H9 (cell line): ENCODE measurements at regions not wholly inside any gene's neighbourhood (a gene's known extent, or its start where the extent isn't known, plus 50 kb on each side); places are given as distances from the start of the nearest gene placed in this dataset.

Source experiments
- DNase-seq: peaks from one replicate; pipeline ENCODE4 v3.0.0-alpha.2; 2017
- H2AFZ ChIP-seq: one replicate; pipeline ENCODE4 v1.6.1; 2013; ENCODE audit warnings: mild to moderate bottlenecking, low read length, control low read depth, moderate library complexity
- H2AK5ac ChIP-seq: 2 replicates; pipeline ENCODE4 v1.6.1; 2013; ENCODE audit warnings: low read length, control low read depth, mixed read lengths; ENCODE audit not compliant: insufficient read length
- H2BK120ac ChIP-seq: one replicate; pipeline ENCODE4 v1.6.1; 2013; ENCODE audit warnings: low read depth, mild to moderate bottlenecking, low read length, control low read depth, inconsistent platforms; ENCODE audit not compliant: poor library complexity, severe bottlenecking
- H2BK12ac ChIP-seq: 2 replicates; pipeline ENCODE4 v1.6.1; 2013; ENCODE audit warnings: low read length, control low read depth, mixed read lengths, low read depth; ENCODE audit not compliant: insufficient read length
- H2BK15ac ChIP-seq: 2 replicates; pipeline ENCODE4 v1.6.1; 2013; ENCODE audit warnings: low read depth, low read length, control low read depth
- H2BK20ac ChIP-seq: one replicate; pipeline ENCODE4 v1.6.1; 2013; ENCODE audit warnings: low read depth, mild to moderate bottlenecking, low read length, control low read depth, inconsistent platforms; ENCODE audit not compliant: poor library complexity, severe bottlenecking
- H2BK5ac ChIP-seq: 2 replicates; pipeline ENCODE4 v1.6.1; 2013; ENCODE audit warnings: low read length, control low read depth, mixed read lengths; ENCODE audit not compliant: insufficient read length
- H3K14ac ChIP-seq: 2 replicates; pipeline ENCODE4 v1.6.1; 2013; ENCODE audit warnings: low read length, control low read depth; ENCODE audit not compliant: insufficient read depth
- H3K18ac ChIP-seq: 2 replicates; pipeline ENCODE4 v1.6.1; 2013; ENCODE audit warnings: low read depth, mild to moderate bottlenecking, mixed read lengths, low read length, control low read depth; ENCODE audit not compliant: insufficient read length
- H3K23ac ChIP-seq: 2 replicates; pipeline ENCODE4 v1.6.1; 2013; ENCODE audit warnings: low read length, control low read depth, mixed read lengths, low read depth; ENCODE audit not compliant: insufficient read length
- H3K23me2 ChIP-seq: 2 replicates; pipeline ENCODE4 v1.6.1; 2013; ENCODE audit warnings: low read depth, mild to moderate bottlenecking, mixed read lengths, low read length, control low read depth; ENCODE audit not compliant: insufficient read length, poor library complexity, severe bottlenecking
- H3K27ac ChIP-seq: 2 replicates; pipeline ENCODE4 v1.5.1; 2013; ENCODE audit warnings: low read length, control low read depth, mixed read lengths, low read depth; ENCODE audit not compliant: insufficient read length
- H3K27me3 ChIP-seq: 2 replicates; pipeline ENCODE4 v1.6.1; 2013; ENCODE audit warnings: low read length, control low read depth, inconsistent platforms; ENCODE audit not compliant: insufficient read depth
- H3K4ac ChIP-seq: 2 replicates; pipeline ENCODE4 v1.6.1; 2013; ENCODE audit warnings: low read depth, mild to moderate bottlenecking, control low read depth, inconsistent platforms, low read length, moderate library complexity
- H3K4me1 ChIP-seq: 2 replicates; pipeline ENCODE4 v1.6.1; 2013; ENCODE audit warnings: low read length, control low read depth, inconsistent platforms; ENCODE audit not compliant: insufficient read depth
- H3K4me2 ChIP-seq: 2 replicates; pipeline ENCODE4 v1.6.1; 2013; ENCODE audit warnings: low read length, control low read depth, mixed read lengths; ENCODE audit not compliant: insufficient read length, insufficient read depth
- H3K56ac ChIP-seq: 2 replicates; pipeline ENCODE4 v1.6.1; 2013; ENCODE audit warnings: low read depth, mild to moderate bottlenecking, mixed read lengths, low read length, control low read depth; ENCODE audit not compliant: insufficient read length
- H3K79me1 ChIP-seq: 2 replicates; pipeline ENCODE4 v1.6.1; 2013; ENCODE audit warnings: low read depth, mild to moderate bottlenecking, moderate library complexity, low read length, control low read depth, inconsistent platforms; ENCODE audit not compliant: insufficient read depth, poor library complexity, severe bottlenecking
- H3K79me2 ChIP-seq: 2 replicates; pipeline ENCODE4 v1.6.1; 2013; ENCODE audit warnings: low read length, control low read depth, inconsistent platforms; ENCODE audit not compliant: insufficient read depth
- H3K9ac ChIP-seq: 2 replicates; pipeline ENCODE4 v1.6.1; 2013; ENCODE audit warnings: low read length, control low read depth, mixed read lengths; ENCODE audit not compliant: insufficient read length; ENCODE audit errors: extremely low read depth
- H3K9me3 ChIP-seq: one replicate; pipeline ENCODE4 v1.6.1; 2013; ENCODE audit warnings: low read depth, low read length, inconsistent platforms; ENCODE audit not compliant: control insufficient read depth
- H3T11ph ChIP-seq: one replicate; pipeline ENCODE4 v1.6.1; 2013; ENCODE audit warnings: mild to moderate bottlenecking, low read length, control low read depth, inconsistent platforms
- H4K20me1 ChIP-seq: one replicate; pipeline ENCODE4 v1.6.1; 2013; ENCODE audit not compliant: control insufficient read depth, insufficient read length, insufficient read depth
- H4K5ac ChIP-seq: 2 replicates; pipeline ENCODE4 v1.6.1; 2013; ENCODE audit warnings: low read depth, mild to moderate bottlenecking, mixed read lengths, low read length, control low read depth; ENCODE audit not compliant: insufficient read length
- H4K8ac ChIP-seq: replicated peaks from 2 replicates; pipeline ENCODE4 v1.6.1; 2013; ENCODE audit warnings: low read length, control low read depth, mixed read lengths, low read depth; ENCODE audit not compliant: insufficient read length
- H4K91ac ChIP-seq: 2 replicates; pipeline ENCODE4 v1.6.1; 2013; ENCODE audit warnings: low read depth, mild to moderate bottlenecking, moderate library complexity, mixed read lengths, low read length, control low read depth; ENCODE audit not compliant: insufficient read length
- H3K27ac Mint-ChIP-seq, 3 experiments: 2 replicates in 2 of 3; 3 replicates in 1 of 3; pipeline ENCODE4 v1.8.0; 2020 to 2021; ENCODE audit warnings: mixed read lengths in 3 of 3, mild to moderate bottlenecking in 1 of 3, moderate library complexity in 1 of 3
- H3K27me3 Mint-ChIP-seq: 2 replicates; pipeline ENCODE4 v1.8.0; 2021; ENCODE audit warnings: low read depth, mild to moderate bottlenecking, moderate library complexity, mixed read lengths
- H3K36me3 Mint-ChIP-seq, 3 experiments: 2 replicates in 2 of 3; 3 replicates in 1 of 3; pipeline ENCODE4 v1.8.0; 2020 to 2021; ENCODE audit warnings: low read depth in 3 of 3, mixed read lengths in 3 of 3; ENCODE audit not compliant: insufficient read depth in 1 of 3
- H3K4me1 Mint-ChIP-seq, 2 experiments: 2 replicates each; pipeline ENCODE4 v1.8.0; 2020; ENCODE audit warnings: mixed read lengths in 2 of 2
- H3K4me3 Mint-ChIP-seq, 2 experiments: 2 replicates in 1 of 2; 3 replicates in 1 of 2; pipeline ENCODE4 v1.8.0; 2020 to 2021; ENCODE audit warnings: mild to moderate bottlenecking in 2 of 2, mixed read lengths in 2 of 2, moderate library complexity in 1 of 2
- H3K9me3 Mint-ChIP-seq, 2 experiments: 2 replicates in 1 of 2; 3 replicates in 1 of 2; pipeline ENCODE4 v1.8.0; 2020; ENCODE audit warnings: mild to moderate bottlenecking in 2 of 2, mixed read lengths in 2 of 2, moderate library complexity in 1 of 2
- whole genome bisulfite sequencing: extraction: QIAGEN DNeasy Blood & Tissue Kit; methylation state at CpG from one replicate; pipeline ENCODE4 v1.1.7; 2013; ENCODE audit warnings: missing lambda C conversion rate, low lambda C conversion rate, mixed read lengths; ENCODE audit not compliant: insufficient read length; ENCODE audit errors: extremely low coverage; 5-methylcytosine and 5-hydroxymethylcytosine counted together
- TF ChIP-seq, protein P1 (sequence below): fragments of 200-600 bp; sonication (generic); conservative IDR thresholded peaks from 3 replicates; pipeline ENCODE4 v1.8.0; 2021; ENCODE audit warnings: antibody characterized with exemption, mild to moderate bottlenecking

DNA sequence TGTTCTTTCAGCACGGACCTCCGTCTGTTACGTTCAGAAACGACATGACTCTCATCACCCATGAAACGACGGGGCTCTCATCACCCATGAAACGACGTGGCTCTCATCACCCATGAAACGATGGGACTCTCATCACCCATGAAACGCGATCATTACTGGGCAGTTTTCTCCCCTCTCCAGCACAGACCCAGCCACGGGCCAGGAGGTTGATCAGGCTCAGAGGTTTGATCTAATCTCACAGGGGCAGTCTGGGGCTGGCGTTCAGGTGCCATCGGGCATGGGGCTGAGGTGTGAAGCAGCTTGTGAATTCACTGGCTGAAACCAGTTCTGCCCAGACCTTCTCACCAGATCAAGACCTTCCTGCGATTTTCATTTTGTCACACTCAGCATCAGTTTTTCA is 296.4 kb downstream of the NDUFA10 start:
- Histone ChIP-seq H3K27ac (no peak overlapping the region), H4K5ac (no peak overlapping the region), H3K27me3 (no peaks in the 10 kb centered on the region), H3T11ph (no peak overlapping the region), H3K23me2 (no peaks in the 10 kb centered on the region), H3K79me1 (no peaks in the 10 kb centered on the region), H3K79me2 (no peaks in the 10 kb centered on the region), H3K9me3 (no peaks in the 10 kb centered on the region), H2BK12ac (no peak overlapping the region), H3K14ac (no peak overlapping the region), H2AFZ (no peak overlapping the region), H4K20me1 (no peaks in the 10 kb centered on the region), H3K56ac (no peak overlapping the region), H2BK20ac (no peak overlapping the region), H2AK5ac (no peak overlapping the region), H3K4me2 (no peak overlapping the region), H3K4ac (no peak overlapping the region), H3K23ac (no peak overlapping the region), H3K18ac (no peak overlapping the region), H4K91ac (no peak overlapping the region), H2BK120ac (no peak overlapping the region), H3K9ac (no peak overlapping the region), H4K8ac (no peak overlapping the region), H2BK15ac (no peak overlapping the region), H2BK5ac (no peak overlapping the region), H3K4me1 (no peaks in the 10 kb centered on the region)
- H3K4me1 Mint-ChIP-seq: peaks cover 3 to 15% of the 10 kb centered on the region in 2 experiments
- no CpG with 5 or more reads among the region's 15 CpGs for WGBS
- peaks cover 2% of the 10 kb centered on the region in 2 experiments; a peak in 3 of 5 replicates for H3K9me3 Mint-ChIP-seq
- H3K27me3 Mint-ChIP-seq: no peaks in the 10 kb centered on the region; the same call in 1 of the 2 replicates
- H3K27ac Mint-ChIP-seq: no peak overlapping the region; a peak in 2 of 7 replicates
- TF ChIP-seq, protein P1, sequence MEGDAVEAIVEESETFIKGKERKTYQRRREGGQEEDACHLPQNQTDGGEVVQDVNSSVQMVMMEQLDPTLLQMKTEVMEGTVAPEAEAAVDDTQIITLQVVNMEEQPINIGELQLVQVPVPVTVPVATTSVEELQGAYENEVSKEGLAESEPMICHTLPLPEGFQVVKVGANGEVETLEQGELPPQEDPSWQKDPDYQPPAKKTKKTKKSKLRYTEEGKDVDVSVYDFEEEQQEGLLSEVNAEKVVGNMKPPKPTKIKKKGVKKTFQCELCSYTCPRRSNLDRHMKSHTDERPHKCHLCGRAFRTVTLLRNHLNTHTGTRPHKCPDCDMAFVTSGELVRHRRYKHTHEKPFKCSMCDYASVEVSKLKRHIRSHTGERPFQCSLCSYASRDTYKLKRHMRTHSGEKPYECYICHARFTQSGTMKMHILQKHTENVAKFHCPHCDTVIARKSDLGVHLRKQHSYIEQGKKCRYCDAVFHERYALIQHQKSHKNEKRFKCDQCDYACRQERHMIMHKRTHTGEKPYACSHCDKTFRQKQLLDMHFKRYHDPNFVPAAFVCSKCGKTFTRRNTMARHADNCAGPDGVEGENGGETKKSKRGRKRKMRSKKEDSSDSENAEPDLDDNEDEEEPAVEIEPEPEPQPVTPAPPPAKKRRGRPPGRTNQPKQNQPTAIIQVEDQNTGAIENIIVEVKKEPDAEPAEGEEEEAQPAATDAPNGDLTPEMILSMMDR: no peak
- peaks cover 0 to 2% (median 0%) of the 10 kb centered on the region in 3 experiments; a peak in 1 of 7 replicates for H3K36me3 Mint-ChIP-seq
- no peak for DNase-seq
- no peak overlapping the region for H3K4me3 Mint-ChIP-seq
